ENCODE measurements at regions not wholly inside any gene's neighbourhood (a gene's known extent, or its start where the extent isn't known, plus 50 kb on each side); places are given as distances from the start of the nearest gene placed in this dataset.

DNA sequence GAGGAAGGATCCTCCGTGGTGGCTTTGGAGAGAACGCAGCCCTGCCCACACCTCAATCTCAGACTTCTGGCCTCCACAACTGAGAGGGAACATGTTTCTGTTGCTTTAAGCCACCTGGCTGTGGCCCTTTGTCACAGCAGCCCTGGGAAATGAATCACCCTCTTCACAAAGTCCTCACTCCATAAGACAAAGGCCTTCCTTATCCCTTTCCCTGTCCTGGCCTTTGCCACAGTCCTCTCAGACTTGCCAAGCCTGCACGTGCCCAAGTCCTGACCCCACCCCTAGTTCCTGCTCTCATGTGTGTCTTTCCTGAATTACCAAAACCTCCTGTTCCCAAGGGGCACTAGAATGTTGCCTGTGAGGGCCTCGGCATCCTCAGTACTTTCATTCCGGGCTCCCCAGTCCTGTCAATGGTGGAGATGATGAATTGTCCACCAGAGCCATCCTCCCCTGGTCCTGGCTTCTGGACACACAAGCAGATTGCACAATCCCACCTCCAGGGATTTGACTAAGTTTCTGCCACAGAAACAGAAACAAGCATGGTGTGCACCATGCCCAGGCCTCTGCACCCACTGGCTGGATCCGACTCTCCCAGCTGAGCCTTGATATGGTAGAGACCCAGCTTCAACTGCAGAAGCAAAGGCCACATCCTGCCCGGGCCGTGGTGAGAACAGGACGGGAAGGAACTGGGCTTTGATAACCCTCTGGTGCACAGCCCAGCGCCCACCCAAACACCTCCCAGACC is 232.6 kb upstream of the PDE10A start:
- H3K27ac Mint-ChIP-seq (ENCODE audit: unreplicated experiment), result no peak overlapping the region
- no peak overlapping the region for H3K4me3 Mint-ChIP-seq (ENCODE audit: unreplicated experiment)
- H3K9me3 Mint-ChIP-seq (ENCODE audit: unreplicated experiment), result peaks cover 3% of the 10 kb centered on the region
- peaks cover 7% of the 10 kb centered on the region for H3K27me3 Mint-ChIP-seq (ENCODE audit: unreplicated experiment)
- DNase-seq, result no peak
- TF ChIP-seq, protein P1, sequence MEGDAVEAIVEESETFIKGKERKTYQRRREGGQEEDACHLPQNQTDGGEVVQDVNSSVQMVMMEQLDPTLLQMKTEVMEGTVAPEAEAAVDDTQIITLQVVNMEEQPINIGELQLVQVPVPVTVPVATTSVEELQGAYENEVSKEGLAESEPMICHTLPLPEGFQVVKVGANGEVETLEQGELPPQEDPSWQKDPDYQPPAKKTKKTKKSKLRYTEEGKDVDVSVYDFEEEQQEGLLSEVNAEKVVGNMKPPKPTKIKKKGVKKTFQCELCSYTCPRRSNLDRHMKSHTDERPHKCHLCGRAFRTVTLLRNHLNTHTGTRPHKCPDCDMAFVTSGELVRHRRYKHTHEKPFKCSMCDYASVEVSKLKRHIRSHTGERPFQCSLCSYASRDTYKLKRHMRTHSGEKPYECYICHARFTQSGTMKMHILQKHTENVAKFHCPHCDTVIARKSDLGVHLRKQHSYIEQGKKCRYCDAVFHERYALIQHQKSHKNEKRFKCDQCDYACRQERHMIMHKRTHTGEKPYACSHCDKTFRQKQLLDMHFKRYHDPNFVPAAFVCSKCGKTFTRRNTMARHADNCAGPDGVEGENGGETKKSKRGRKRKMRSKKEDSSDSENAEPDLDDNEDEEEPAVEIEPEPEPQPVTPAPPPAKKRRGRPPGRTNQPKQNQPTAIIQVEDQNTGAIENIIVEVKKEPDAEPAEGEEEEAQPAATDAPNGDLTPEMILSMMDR (IDR thresholded peaks at IDR 0.05; ENCODE audit: partially characterized antibody, unreplicated experiment), result no peak
- H3K4me1 Mint-ChIP-seq (ENCODE audit: low read depth, unreplicated experiment), result no peaks in the 10 kb centered on the region
- no peaks in the 10 kb centered on the region for H3K36me3 Mint-ChIP-seq (ENCODE audit: unreplicated experiment)

DNA sequence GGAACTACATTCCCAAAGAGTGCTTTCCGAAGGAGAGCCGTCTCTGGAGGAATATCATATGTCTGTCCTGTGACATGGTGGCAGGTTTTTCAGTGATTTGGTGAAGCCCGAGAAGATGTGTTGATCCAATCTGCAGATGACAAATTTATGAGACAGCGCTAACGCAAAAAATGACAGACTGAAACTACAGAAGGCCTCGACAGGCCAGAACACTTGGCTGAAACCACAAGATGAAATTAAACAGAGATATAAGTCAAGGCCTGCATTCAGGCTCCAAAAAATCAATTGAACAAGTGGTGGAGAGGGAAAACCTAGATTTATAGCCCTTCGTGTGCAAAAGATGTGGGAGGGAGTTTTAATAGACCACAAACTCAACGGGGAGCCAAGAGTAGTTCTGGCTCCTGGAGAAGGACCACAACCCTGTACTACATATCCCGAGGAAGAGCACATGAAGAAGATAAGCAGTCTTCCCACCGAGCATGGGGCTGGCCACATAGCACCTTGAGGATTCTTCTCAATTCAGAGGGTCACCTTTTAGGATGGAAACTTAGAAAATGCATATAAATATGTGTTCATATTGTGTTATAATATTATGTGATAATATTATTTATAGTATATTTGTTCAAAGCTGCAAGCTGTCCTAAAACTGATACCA is 231.3 kb upstream of the PDE10A start:
- H3K9me3 Mint-ChIP-seq (ENCODE audit: unreplicated experiment), result peaks cover 2% of the 10 kb centered on the region
- H3K4me3 Mint-ChIP-seq (ENCODE audit: unreplicated experiment), result no peak overlapping the region
- no peak overlapping the region for H3K27ac Mint-ChIP-seq (ENCODE audit: unreplicated experiment)
- H3K27me3 Mint-ChIP-seq (ENCODE audit: unreplicated experiment), result peaks cover 7% of the 10 kb centered on the region
- DNase-seq, result no peak
- TF ChIP-seq, protein P1 (IDR thresholded peaks at IDR 0.05; ENCODE audit: partially characterized antibody, unreplicated experiment), result no peak
- no peaks in the 10 kb centered on the region for H3K4me1 Mint-ChIP-seq (ENCODE audit: low read depth, unreplicated experiment)
- no peaks in the 10 kb centered on the region for H3K36me3 Mint-ChIP-seq (ENCODE audit: unreplicated experiment)

DNA sequence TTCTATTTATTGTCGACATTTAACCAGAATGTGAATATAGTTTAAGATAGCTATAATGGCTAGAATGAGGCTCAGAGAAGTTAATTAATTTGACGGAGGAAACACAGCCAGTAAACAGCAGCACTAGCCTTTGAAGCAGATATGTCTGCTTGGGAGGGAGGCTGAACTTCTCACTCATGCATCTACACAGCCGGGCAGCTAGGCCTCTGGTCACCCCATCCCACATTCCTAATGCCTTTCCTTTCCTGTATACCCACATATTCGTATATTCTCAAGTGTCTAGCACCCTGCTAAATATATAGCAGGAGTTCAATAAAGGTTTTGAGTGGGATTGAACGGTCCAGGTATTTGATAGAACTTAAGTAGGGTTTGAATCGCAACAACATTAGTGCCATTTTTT is 230.4 kb upstream of the PDE10A start:
- Mint-ChIP-seq H3K36me3 (ENCODE audit: unreplicated experiment) (no peaks in the 10 kb centered on the region), H3K27me3 (ENCODE audit: unreplicated experiment) (peaks cover 2% of the 10 kb centered on the region), H3K9me3 (ENCODE audit: unreplicated experiment) (peaks cover 2% of the 10 kb centered on the region), H3K4me3 (ENCODE audit: unreplicated experiment) (no peak overlapping the region), H3K4me1 (ENCODE audit: low read depth, unreplicated experiment) (no peaks in the 10 kb centered on the region), H3K27ac (ENCODE audit: unreplicated experiment) (no peak overlapping the region)
- DNase-seq, result no peak
- TF ChIP-seq, protein P1 (IDR thresholded peaks at IDR 0.05; ENCODE audit: partially characterized antibody, unreplicated experiment), result no peak

DNA sequence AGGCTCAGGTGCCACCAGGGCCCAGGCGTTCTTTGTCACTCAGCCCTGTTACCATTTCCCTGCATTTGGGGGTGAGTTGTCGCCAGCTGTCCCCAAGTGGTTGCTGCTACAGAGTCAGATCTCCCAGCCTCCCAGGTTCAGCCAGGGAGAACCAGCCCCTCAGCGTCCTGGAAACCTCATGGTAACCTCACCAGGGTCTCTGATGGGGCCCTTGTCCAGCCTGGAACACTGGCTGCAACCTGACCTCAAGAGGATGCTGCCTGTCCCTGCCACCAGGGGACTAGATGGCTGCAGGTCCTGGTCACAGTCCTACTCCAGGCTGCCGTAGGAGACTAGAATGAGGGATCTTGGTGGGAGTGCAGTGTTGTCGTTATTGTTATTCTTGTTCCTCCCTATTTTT is 228.3 kb upstream of the PDE10A start:
- TF ChIP-seq, protein P1 (IDR thresholded peaks at IDR 0.05; ENCODE audit: partially characterized antibody, unreplicated experiment), result no peak
- DNase-seq, result no peak
- H3K4me3 Mint-ChIP-seq (ENCODE audit: unreplicated experiment), result no peak overlapping the region
- no peak overlapping the region for H3K27ac Mint-ChIP-seq (ENCODE audit: unreplicated experiment)
- peaks cover 7% of the 10 kb centered on the region for H3K9me3 Mint-ChIP-seq (ENCODE audit: unreplicated experiment)
- no peaks in the 10 kb centered on the region for H3K27me3 Mint-ChIP-seq (ENCODE audit: unreplicated experiment)
- no peaks in the 10 kb centered on the region for H3K4me1 Mint-ChIP-seq (ENCODE audit: low read depth, unreplicated experiment)
- H3K36me3 Mint-ChIP-seq (ENCODE audit: unreplicated experiment), result peaks cover 18% of the 10 kb centered on the region

DNA sequence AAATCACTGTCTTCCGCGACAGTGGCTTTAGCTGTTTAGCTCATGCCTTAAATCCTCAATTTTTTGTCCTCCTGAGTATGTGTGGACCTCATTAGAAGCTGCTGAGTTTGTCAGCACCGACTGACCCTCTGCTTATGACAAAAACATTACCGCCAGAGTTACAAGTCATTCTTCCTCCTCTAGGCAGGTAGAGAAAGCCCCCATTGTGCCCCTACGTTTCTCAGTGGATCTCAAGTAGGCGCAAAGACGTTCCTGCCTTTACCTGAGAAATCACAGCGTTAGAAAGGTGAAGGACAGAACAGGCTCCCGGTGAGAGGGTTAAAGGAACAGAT is 227.3 kb upstream of the PDE10A start:
- Mint-ChIP-seq H3K4me1 (ENCODE audit: low read depth, unreplicated experiment) (no peaks in the 10 kb centered on the region), H3K36me3 (ENCODE audit: unreplicated experiment) (peaks cover 18% of the 10 kb centered on the region), H3K4me3 (ENCODE audit: unreplicated experiment) (no peak overlapping the region), H3K9me3 (ENCODE audit: unreplicated experiment) (peaks cover 7% of the 10 kb centered on the region), H3K27ac (ENCODE audit: unreplicated experiment) (no peak overlapping the region), H3K27me3 (ENCODE audit: unreplicated experiment) (no peaks in the 10 kb centered on the region)
- no peak for DNase-seq
- TF ChIP-seq, protein P1 (IDR thresholded peaks at IDR 0.05; ENCODE audit: partially characterized antibody, unreplicated experiment), result peak; percentile 5
